Stomach (tissue), 4 donors: ENCODE measurements at regions not wholly inside any gene's neighbourhood (a gene's known extent, or its start where the extent isn't known, plus 50 kb on each side); places are given as distances from the start of the nearest gene placed in this dataset.

Source experiments
- POLR2A ChIP-seq, 4 donors: fragments of 450-650 bp; IDR thresholded peaks; one replicate each; pipeline ENCODE4 v1.6.1; 2016; ENCODE audit warnings: antibody characterized with exemption in 4 of 4, control low read depth in 2 of 4, mild to moderate bottlenecking in 1 of 4, moderate library complexity in 1 of 4
- POLR2AphosphoS5 ChIP-seq, 3 donors: sonication (generic); formaldehyde crosslinking; IDR thresholded peaks; one replicate each; pipeline ENCODE4 v1.6.1; 2016; ENCODE audit warnings: antibody characterized with exemption in 3 of 3
- TF ChIP-seq, protein P1 (sequence below), 7 experiments: fragments of 450-650 bp in 4 of 7; fragments of 200-600 bp in 3 of 7; sonication (generic) in 3 of 7; IDR thresholded peaks; one replicate each; pipeline ENCODE4 v1.5.1; 2016 to 2019; ENCODE audit warnings: antibody characterized with exemption in 7 of 7, control low read depth in 2 of 7, mild to moderate bottlenecking in 1 of 7

DNA sequence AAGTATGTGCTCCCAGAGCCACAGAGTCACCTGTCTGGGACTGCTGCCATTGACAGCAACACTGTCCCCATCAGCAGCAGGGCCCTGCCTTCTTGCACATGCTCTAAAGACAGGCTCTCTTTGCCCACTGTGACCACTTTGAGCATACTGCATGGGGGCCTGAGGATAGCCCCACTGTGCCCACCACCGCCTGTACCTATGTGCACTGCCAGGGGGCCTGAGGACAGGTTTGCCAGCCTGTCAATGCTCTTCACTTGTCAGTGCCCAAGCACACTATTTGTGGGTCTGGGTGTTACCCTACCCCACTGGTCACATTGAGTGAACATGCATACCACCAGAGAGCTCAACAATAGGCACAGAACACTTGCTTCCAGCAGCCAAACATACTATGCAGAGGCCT lies 1137.0 kb upstream of the FANCL start:
- TF ChIP-seq POLR2AphosphoS5 (IDR thresholded peaks at IDR 0.05) = no peak
- TF ChIP-seq POLR2A (IDR thresholded peaks at IDR 0.05) = no peak
- TF ChIP-seq, protein P1, sequence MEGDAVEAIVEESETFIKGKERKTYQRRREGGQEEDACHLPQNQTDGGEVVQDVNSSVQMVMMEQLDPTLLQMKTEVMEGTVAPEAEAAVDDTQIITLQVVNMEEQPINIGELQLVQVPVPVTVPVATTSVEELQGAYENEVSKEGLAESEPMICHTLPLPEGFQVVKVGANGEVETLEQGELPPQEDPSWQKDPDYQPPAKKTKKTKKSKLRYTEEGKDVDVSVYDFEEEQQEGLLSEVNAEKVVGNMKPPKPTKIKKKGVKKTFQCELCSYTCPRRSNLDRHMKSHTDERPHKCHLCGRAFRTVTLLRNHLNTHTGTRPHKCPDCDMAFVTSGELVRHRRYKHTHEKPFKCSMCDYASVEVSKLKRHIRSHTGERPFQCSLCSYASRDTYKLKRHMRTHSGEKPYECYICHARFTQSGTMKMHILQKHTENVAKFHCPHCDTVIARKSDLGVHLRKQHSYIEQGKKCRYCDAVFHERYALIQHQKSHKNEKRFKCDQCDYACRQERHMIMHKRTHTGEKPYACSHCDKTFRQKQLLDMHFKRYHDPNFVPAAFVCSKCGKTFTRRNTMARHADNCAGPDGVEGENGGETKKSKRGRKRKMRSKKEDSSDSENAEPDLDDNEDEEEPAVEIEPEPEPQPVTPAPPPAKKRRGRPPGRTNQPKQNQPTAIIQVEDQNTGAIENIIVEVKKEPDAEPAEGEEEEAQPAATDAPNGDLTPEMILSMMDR (IDR thresholded peaks at IDR 0.05) = no peak
